ENCODE measurements at regions not wholly inside any gene's neighbourhood (a gene's known extent, or its start where the extent isn't known, plus 50 kb on each side); places are given as distances from the start of the nearest gene placed in this dataset.
"Not testable (repeated sequence)": the region's sequence is repeated elsewhere in the genome, so short reads cannot be mapped to it uniquely, and the experiment has no call there.

DNA sequence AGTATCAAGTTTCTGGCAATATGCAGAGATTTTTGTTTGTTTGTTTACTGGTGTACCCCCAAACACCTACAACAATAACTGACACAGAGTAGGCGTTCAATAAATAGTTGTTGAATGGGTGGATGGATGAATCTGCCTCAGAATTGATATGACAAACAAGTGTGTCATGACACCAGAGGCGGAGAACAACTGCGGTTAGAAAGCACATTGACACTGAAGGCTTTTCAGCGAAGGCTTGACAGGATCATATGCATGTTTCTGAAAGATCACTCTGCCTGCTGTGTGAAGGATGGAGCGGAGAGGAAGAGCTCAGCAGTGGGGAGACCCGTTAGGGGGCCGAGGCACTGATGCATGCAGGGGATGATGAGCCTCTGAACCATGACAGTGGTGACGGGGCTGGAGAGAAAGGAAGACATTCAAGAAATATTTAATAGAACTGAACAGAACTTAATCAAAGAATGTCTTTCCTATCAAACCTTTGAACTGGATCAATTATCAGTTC, 108.5 kb upstream of the USP47 start:
- Histone ChIP-seq H3K27me3 (ENCODE audit: control insufficient read depth, insufficient read depth, low read length) (no peaks in the 10 kb centered on the region), H3K4me3 (ENCODE audit: low read depth, low read length) (no peak overlapping the region), H3K9me3 (ENCODE audit: control insufficient read depth, insufficient read depth, low read length) (no peaks in the 10 kb centered on the region), H3K36me3 (ENCODE audit: control insufficient read depth, insufficient read depth, low read length) (no peaks in the 10 kb centered on the region), H3K9ac (ENCODE audit: low read depth, low read length) (no peak overlapping the region), H3K4me1 (ENCODE audit: control insufficient read depth, insufficient read depth, low read length) (peaks cover 8% of the 10 kb centered on the region)

- Histone ChIP-seq H3K4me1 (ENCODE audit: control insufficient read depth, insufficient read depth, low read length) (peaks cover 8% of the 10 kb centered on the region), H3K36me3 (ENCODE audit: control insufficient read depth, insufficient read depth, low read length) (no peaks in the 10 kb centered on the region), H3K27me3 (ENCODE audit: control insufficient read depth, insufficient read depth, low read length) (no peaks in the 10 kb centered on the region), H3K9me3 (ENCODE audit: control insufficient read depth, insufficient read depth, low read length) (no peaks in the 10 kb centered on the region), H3K9ac (ENCODE audit: low read depth, low read length) (no peak overlapping the region), H3K4me3 (ENCODE audit: low read depth, low read length) (no peak overlapping the region)
Observed at GRCh38 chr11:11732116-11732515, 109.7 kb upstream of the USP47 start.

GRCh38 chr11:11731311-11732083, 109.7 kb upstream of the GALNT18 start:
- H3K4me1 ChIP-seq (ENCODE audit: control insufficient read depth, insufficient read depth, low read length) = peaks cover 8% of the 10 kb centered on the region
- no peak overlapping the region for H3K9ac ChIP-seq (ENCODE audit: low read depth, low read length)
- H3K27me3 ChIP-seq (ENCODE audit: control insufficient read depth, insufficient read depth, low read length) = no peaks in the 10 kb centered on the region
- H3K4me3 ChIP-seq (ENCODE audit: low read depth, low read length) = no peak overlapping the region
- H3K36me3 ChIP-seq (ENCODE audit: control insufficient read depth, insufficient read depth, low read length) = no peaks in the 10 kb centered on the region
- no peaks in the 10 kb centered on the region for H3K9me3 ChIP-seq (ENCODE audit: control insufficient read depth, insufficient read depth, low read length)

DNA sequence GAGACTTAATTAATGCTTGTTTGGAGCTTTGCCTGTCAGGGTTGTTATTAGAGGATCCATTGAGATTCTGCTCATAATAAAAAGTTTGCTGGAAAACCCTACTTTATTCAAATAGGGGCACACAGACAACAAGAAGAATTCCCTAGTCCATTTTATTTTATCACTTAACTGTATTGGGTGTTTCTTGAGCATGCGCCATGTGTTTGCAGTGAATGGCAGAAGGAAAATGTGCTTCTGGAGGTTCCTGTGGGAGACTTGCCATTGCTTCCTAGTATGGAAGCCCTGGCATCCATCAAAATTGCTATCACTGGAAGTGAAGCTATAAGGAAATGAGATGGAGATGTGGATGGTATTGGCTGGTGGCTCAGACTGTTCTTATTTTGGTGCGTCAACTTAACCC, 106.6 kb upstream of the GALNT18 start:
- H3K36me3 ChIP-seq (ENCODE audit: control insufficient read depth, insufficient read depth, low read length) = no peaks in the 10 kb centered on the region
- H3K4me1 ChIP-seq (ENCODE audit: control insufficient read depth, insufficient read depth, low read length) = no peaks in the 10 kb centered on the region
- H3K9me3 ChIP-seq (ENCODE audit: control insufficient read depth, insufficient read depth, low read length) = no peaks in the 10 kb centered on the region
- H3K4me3 ChIP-seq (ENCODE audit: low read depth, low read length) = no peak overlapping the region
- no peak overlapping the region for H3K9ac ChIP-seq (ENCODE audit: low read depth, low read length)
- H3K27me3 ChIP-seq (ENCODE audit: control insufficient read depth, insufficient read depth, low read length) = no peaks in the 10 kb centered on the region

DNA sequence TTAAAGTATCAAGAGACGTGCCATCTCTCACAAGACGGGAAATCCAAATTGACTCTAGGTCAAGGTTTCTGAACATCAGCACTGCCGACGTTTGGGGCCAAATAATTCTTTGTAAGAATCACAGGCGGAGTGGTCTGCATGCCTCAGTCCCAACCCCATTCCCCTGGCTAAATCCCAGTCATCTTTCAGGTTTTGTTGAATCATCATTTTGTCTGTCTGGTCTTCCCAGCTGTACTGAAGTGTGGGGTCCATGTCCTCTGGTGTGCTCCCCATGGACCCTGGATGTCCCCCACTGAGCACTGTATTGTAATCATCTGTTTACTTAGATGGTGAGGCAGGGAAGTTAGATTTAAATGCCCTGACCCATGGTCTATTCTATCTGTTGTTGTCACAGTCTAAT, 103.6 kb upstream of the GALNT18 start:
- H3K36me3 ChIP-seq (ENCODE audit: control insufficient read depth, insufficient read depth, low read length) = no peaks in the 10 kb centered on the region
- H3K9ac ChIP-seq (ENCODE audit: low read depth, low read length) = no peak overlapping the region
- H3K4me3 ChIP-seq (ENCODE audit: low read depth, low read length) = no peak overlapping the region
- H3K4me1 ChIP-seq (ENCODE audit: control insufficient read depth, insufficient read depth, low read length) = no peaks in the 10 kb centered on the region
- no peaks in the 10 kb centered on the region for H3K9me3 ChIP-seq (ENCODE audit: control insufficient read depth, insufficient read depth, low read length)
- H3K27me3 ChIP-seq (ENCODE audit: control insufficient read depth, insufficient read depth, low read length) = no peaks in the 10 kb centered on the region

GRCh38 chr11:11724994-11725393, 103.2 kb upstream of the GALNT18 start:
- H3K9me3 ChIP-seq (ENCODE audit: control insufficient read depth, insufficient read depth, low read length) = no peaks in the 10 kb centered on the region
- H3K36me3 ChIP-seq (ENCODE audit: control insufficient read depth, insufficient read depth, low read length) = no peaks in the 10 kb centered on the region
- H3K9ac ChIP-seq (ENCODE audit: low read depth, low read length) = no peak overlapping the region
- H3K4me1 ChIP-seq (ENCODE audit: control insufficient read depth, insufficient read depth, low read length) = no peaks in the 10 kb centered on the region
- H3K27me3 ChIP-seq (ENCODE audit: control insufficient read depth, insufficient read depth, low read length) = no peaks in the 10 kb centered on the region
- no peak overlapping the region for H3K4me3 ChIP-seq (ENCODE audit: low read depth, low read length)

GRCh38 chr11:11722861-11723260, 101.1 kb upstream of the GALNT18 start:
- Histone ChIP-seq H3K4me3 (ENCODE audit: low read depth, low read length) (no peak overlapping the region), H3K36me3 (ENCODE audit: control insufficient read depth, insufficient read depth, low read length) (no peaks in the 10 kb centered on the region), H3K9ac (ENCODE audit: low read depth, low read length) (no peak overlapping the region), H3K27me3 (ENCODE audit: control insufficient read depth, insufficient read depth, low read length) (no peaks in the 10 kb centered on the region), H3K4me1 (ENCODE audit: control insufficient read depth, insufficient read depth, low read length) (no peaks in the 10 kb centered on the region), H3K9me3 (ENCODE audit: control insufficient read depth, insufficient read depth, low read length) (no peaks in the 10 kb centered on the region)

GRCh38 chr11:11722246-11722645, 100.4 kb upstream of the GALNT18 start:
- Histone ChIP-seq H3K9ac (ENCODE audit: low read depth, low read length) (no peak overlapping the region), H3K9me3 (ENCODE audit: control insufficient read depth, insufficient read depth, low read length) (peaks cover 5% of the 10 kb centered on the region), H3K27me3 (ENCODE audit: control insufficient read depth, insufficient read depth, low read length) (no peaks in the 10 kb centered on the region), H3K36me3 (ENCODE audit: control insufficient read depth, insufficient read depth, low read length) (peaks cover 3% of the 10 kb centered on the region), H3K4me1 (ENCODE audit: control insufficient read depth, insufficient read depth, low read length) (no peaks in the 10 kb centered on the region), H3K4me3 (ENCODE audit: low read depth, low read length) (no peak overlapping the region)

DNA sequence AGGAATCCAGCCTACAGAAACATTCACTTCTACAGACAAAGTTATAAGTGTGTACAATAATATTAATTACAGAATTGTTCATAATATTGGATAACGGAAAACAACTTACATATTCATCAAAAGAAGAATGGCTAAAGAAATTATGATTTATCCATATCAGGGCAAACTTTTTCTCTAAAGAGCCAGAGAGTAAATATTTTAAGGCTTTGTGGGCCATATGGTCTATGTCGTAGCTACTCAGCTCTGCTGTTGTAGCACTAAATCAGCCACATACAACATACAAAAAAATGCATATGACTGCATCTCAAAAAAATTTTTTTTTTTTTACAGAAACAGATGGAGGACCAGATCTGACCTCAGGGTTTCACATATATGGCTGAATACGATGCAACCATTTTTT, 96.7 kb upstream of the GALNT18 start:
- no peak overlapping the region for H3K4me3 ChIP-seq (ENCODE audit: low read depth, low read length)
- H3K27me3 ChIP-seq (ENCODE audit: control insufficient read depth, insufficient read depth, low read length) = no peaks in the 10 kb centered on the region
- H3K4me1 ChIP-seq (ENCODE audit: control insufficient read depth, insufficient read depth, low read length) = no peaks in the 10 kb centered on the region
- peaks cover 5% of the 10 kb centered on the region for H3K9me3 ChIP-seq (ENCODE audit: control insufficient read depth, insufficient read depth, low read length)
- no peak overlapping the region for H3K9ac ChIP-seq (ENCODE audit: low read depth, low read length)
- peaks cover 5% of the 10 kb centered on the region for H3K36me3 ChIP-seq (ENCODE audit: control insufficient read depth, insufficient read depth, low read length)

- Histone ChIP-seq H3K36me3 (ENCODE audit: control insufficient read depth, insufficient read depth, low read length) (peaks cover 5% of the 10 kb centered on the region), H3K9ac (ENCODE audit: low read depth, low read length) (no peak overlapping the region), H3K4me1 (ENCODE audit: control insufficient read depth, insufficient read depth, low read length) (no peaks in the 10 kb centered on the region), H3K4me3 (ENCODE audit: low read depth, low read length) (no peak overlapping the region), H3K9me3 (ENCODE audit: control insufficient read depth, insufficient read depth, low read length) (peaks cover 5% of the 10 kb centered on the region), H3K27me3 (ENCODE audit: control insufficient read depth, insufficient read depth, low read length) (no peaks in the 10 kb centered on the region)
Observed at GRCh38 chr11:11717064-11717725, 95.4 kb upstream of the GALNT18 start.

GRCh38 chr11:11715075-11715474, 93.3 kb upstream of the GALNT18 start:
- not testable (repeated sequence) for H3K9me3 ChIP-seq (ENCODE audit: control insufficient read depth, insufficient read depth, low read length)

DNA sequence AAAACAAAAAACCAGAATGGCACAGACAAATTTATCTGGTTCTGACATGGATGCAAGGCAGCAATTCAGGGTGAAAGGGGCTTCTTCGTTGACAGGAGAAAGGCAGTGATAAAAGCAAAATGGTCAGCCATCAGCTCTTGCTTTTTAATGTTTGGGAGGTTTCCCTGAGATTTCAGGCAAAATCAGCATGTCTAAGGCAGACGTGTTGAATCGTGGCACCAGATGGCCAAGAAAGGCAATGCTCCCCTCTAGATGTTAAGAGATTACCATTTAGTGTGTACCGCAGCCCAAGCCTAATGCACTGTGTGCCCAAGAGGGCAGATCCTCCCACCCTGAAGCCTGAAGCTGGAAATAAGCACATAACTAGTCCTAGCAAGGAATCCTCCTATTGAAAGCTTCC, 88.8 kb upstream of the GALNT18 start:
- H3K27me3 ChIP-seq (ENCODE audit: control insufficient read depth, insufficient read depth, low read length) = no peaks in the 10 kb centered on the region
- H3K4me1 ChIP-seq (ENCODE audit: control insufficient read depth, insufficient read depth, low read length) = no peaks in the 10 kb centered on the region
- H3K4me3 ChIP-seq (ENCODE audit: low read depth, low read length) = no peak overlapping the region
- no peaks in the 10 kb centered on the region for H3K9me3 ChIP-seq (ENCODE audit: control insufficient read depth, insufficient read depth, low read length)
- H3K9ac ChIP-seq (ENCODE audit: low read depth, low read length) = no peak overlapping the region
- H3K36me3 ChIP-seq (ENCODE audit: control insufficient read depth, insufficient read depth, low read length) = no peaks in the 10 kb centered on the region

More at GRCh38 chr11:11715075-11715474, 93.3 kb upstream of the GALNT18 start:
- H3K36me3 ChIP-seq (ENCODE audit: control insufficient read depth, insufficient read depth, low read length); H3K4me3 ChIP-seq (ENCODE audit: low read depth, low read length); H3K9ac ChIP-seq (ENCODE audit: low read depth, low read length); H3K4me1 ChIP-seq (ENCODE audit: control insufficient read depth, insufficient read depth, low read length); H3K27me3 ChIP-seq (ENCODE audit: control insufficient read depth, insufficient read depth, low read length): not testable (repeated sequence)

Measured in iPS-15b (cell line).